ENCODE measurements at regions not wholly inside any gene's neighbourhood (a gene's known extent, or its start where the extent isn't known, plus 50 kb on each side); places are given as distances from the start of the nearest gene placed in this dataset.

DNA sequence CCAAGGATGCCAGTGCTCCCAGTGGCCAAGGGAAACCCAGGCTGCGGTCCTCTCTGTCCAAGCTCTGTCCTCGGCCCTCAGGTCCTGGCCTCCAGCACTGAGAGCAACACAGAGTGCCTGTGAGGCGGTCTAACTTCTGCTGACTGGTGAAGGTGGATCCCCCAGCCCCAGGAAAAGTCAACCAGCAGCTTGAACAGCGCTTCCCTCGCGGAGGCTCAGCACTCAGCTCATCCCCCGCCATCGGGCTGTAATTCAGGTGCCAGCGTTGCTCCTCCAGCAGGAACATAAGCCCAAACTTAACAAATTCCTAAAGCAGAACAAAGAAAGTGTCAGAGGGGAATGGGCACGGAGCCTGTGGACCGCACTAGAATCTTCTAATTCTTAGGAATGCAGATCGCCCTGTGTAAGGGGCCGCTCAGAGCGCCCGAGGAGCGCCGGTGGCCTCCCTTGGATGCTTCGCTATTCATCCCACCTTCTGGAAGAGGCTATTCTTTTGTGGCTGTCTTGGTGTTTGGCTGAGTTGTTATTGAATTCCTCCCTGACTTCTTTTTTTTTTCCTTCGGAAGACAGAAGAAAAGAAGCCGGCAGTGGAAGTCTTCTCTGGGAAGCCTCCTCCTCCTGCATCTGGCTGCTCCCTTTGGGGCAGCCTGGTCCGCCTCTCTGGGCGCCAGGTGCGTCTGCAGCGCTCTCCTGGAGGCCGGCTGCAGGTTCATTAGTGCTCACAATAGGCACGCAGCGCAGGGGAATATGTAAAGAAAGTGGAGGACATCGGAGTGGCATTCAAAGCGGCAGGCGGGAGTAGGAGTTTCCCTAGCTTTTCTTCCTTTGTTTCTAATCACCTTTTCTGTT, 905.6 kb downstream of the TSN start:
- H3K27me3 ChIP-seq, result peaks cover 0 to 9% (median 0%) of the 10 kb centered on the region in 4 donors
- DNase-seq, result no peak
- H3K27ac ChIP-seq, result no peak overlapping the region
- no peaks in the 10 kb centered on the region for H3K36me3 ChIP-seq
- no peak for TF ChIP-seq CTCF (IDR thresholded peaks at IDR 0.05)
- TF ChIP-seq POLR2A (IDR thresholded peaks at IDR 0.05), result no peak
- no peaks in the 10 kb centered on the region for H3K9me3 ChIP-seq
- 19 to 20% methylated on average over 20 to 21 of the region's 30 CpGs for WGBS, 2 donors
- H3K4me1 ChIP-seq, result no peaks in the 10 kb centered on the region
- intact Hi-C loops (cut with DNase I), result no loop called here
- no peak overlapping the region for H3K4me3 ChIP-seq

GRCh38 chr2:122663620-122664019, 908.2 kb downstream of the TSN start:
- peaks cover 0 to 9% (median 0%) of the 10 kb centered on the region in 4 donors for H3K27me3 ChIP-seq
- DNase-seq, result no peak
- no peaks in the 10 kb centered on the region for H3K36me3 ChIP-seq
- H3K4me3 ChIP-seq, result no peak overlapping the region
- H3K4me1 ChIP-seq, result no peaks in the 10 kb centered on the region
- no peak overlapping the region for H3K27ac ChIP-seq
- H3K9me3 ChIP-seq, result no peaks in the 10 kb centered on the region
- 67 to 89% methylated on average over 2 to 3 of the region's 4 CpGs for WGBS, 2 donors
- intact Hi-C loops (cut with DNase I), result no loop called here
- TF ChIP-seq CTCF (IDR thresholded peaks at IDR 0.05) (no peak), POLR2A (IDR thresholded peaks at IDR 0.05) (no peak)

DNA sequence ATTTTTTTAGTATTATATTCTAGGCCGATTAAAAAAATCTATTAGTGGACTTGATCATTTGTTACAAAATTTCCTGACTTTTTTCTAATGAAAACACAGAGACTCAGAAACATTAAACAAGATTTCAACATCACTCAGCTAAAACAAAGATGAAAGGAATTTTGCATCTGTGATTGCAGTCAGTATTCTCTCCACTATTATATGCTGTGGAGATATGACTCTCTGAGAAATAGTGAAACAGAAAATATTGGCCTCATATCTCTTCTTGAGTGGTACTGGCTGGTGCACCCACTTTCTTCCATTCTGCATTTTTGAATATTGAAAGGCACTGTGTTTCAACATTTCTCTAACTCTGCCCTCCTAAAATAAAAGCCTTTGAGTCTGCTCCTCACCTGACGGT, 914.2 kb downstream of the TSN start:
- Histone ChIP-seq H3K4me3 (no peak overlapping the region), H3K9me3 (no peaks in the 10 kb centered on the region), H3K27me3 (no peaks in the 10 kb centered on the region), H3K27ac (no peak overlapping the region), H3K4me1 (no peaks in the 10 kb centered on the region), H3K36me3 (no peaks in the 10 kb centered on the region)
- WGBS, 2 donors, result 77 to 82% methylated on average over 2 of the region's 2 CpGs
- TF ChIP-seq POLR2A (IDR thresholded peaks at IDR 0.05), result no peak
- TF ChIP-seq CTCF (IDR thresholded peaks at IDR 0.05), result no peak
- no peak for DNase-seq
- intact Hi-C loops (cut with DNase I), result no loop called here

GRCh38 chr2:122670897-122671296, 915.4 kb downstream of the TSN start:
- Histone ChIP-seq H3K27ac (no peak overlapping the region), H3K4me3 (no peak overlapping the region), H3K36me3 (no peaks in the 10 kb centered on the region), H3K9me3 (no peaks in the 10 kb centered on the region), H3K4me1 (no peaks in the 10 kb centered on the region), H3K27me3 (no peaks in the 10 kb centered on the region)
- TF ChIP-seq POLR2A (IDR thresholded peaks at IDR 0.05), result no peak
- TF ChIP-seq CTCF (IDR thresholded peaks at IDR 0.05), result no peak
- intact Hi-C loops (cut with DNase I), result no loop called here
- DNase-seq, result no peak

- intact Hi-C loops (cut with DNase I), result no loop called here
- TF ChIP-seq POLR2A (IDR thresholded peaks at IDR 0.05) (no peak), CTCF (IDR thresholded peaks at IDR 0.05) (no peak)
- Histone ChIP-seq H3K36me3 (no peaks in the 10 kb centered on the region), H3K27ac (no peak overlapping the region), H3K9me3 (no peaks in the 10 kb centered on the region), H3K4me1 (no peaks in the 10 kb centered on the region), H3K27me3 (no peaks in the 10 kb centered on the region), H3K4me3 (no peak overlapping the region)
- 69 to 83% methylated on average over 4 of the region's 4 CpGs for WGBS, 2 donors
- DNase-seq, result no peak
These were observed 925.2 kb downstream of the TSN start for GRCh38 chr2:122680662-122681061.

Data from esophagus squamous epithelium (tissue), 5 donors.